HG02852 (cell line): ENCODE measurements at regions not wholly inside any gene's neighbourhood (a gene's known extent, or its start where the extent isn't known, plus 50 kb on each side); places are given as distances from the start of the nearest gene placed in this dataset.

ENCODE experiments used
- ATAC-seq: cut with Tn5 transposase; IDR thresholded peaks from one replicate; pipeline ENCODE4 v1.9.1; 2021; ENCODE audit warnings: mild to moderate bottlenecking, moderate library complexity; ENCODE audit not compliant: unreplicated experiment

DNA sequence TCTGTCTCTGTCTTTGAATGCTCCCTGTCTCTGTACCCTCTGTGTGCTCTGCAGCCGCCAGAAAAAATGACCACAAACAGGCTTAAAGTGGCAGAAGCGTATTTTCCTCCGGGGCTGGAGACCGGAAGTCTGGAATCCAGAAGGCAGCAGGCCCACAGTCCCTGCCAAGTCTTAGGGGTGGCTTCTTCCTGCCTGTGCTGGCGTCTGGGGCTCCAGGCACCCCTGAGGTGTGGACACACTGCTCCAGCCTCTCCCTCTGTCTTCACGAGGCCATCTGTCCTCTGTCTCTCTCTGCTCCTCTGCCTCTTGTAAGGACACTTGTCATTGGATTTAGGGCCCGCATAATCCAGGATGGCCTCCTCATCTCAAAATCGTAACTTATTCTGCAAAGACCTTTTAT is 298.4 kb upstream of the IRX4 start:
- no peak for ATAC-seq

DNA sequence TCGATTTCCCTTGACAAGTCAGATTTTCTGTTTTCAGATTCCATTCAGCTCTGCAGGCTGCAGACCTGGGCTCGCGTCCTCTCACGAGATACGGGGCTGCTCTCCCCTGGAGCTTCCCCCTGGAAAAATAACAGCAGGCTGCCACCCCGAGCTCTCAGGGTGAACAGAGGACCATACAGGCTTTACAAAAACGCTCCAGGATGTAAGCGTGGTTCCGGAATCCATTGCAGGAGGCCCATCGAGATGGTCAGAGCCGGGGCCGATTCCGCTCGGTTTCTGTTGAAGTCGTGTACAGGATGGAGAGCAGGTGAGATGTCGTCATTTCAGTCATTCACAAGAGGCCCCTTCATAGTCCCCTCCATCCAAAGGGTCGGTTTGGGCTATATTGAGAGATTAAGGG is 297.7 kb upstream of the IRX4 start:
- ATAC-seq = no peak

DNA sequence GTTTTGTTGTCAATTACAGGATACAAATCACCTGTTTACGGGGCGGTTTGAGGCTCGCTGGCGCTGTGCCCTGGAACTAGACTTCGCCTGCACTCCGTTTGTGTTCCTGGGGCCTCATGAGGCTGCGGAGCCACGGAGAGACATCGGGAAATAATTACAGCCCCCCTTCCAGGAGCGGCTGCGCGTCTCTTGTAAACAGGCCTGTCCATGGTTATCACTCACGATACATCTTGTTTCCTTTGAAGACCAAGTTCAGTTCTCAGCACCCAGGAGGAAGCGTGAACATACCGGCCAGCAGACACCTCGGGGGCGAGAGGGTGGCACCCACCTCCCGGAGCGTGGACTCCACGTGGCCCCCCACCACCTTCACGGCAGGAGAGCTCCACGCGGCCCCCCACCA is 297.1 kb upstream of the IRX4 start:
- ATAC-seq = no peak

DNA sequence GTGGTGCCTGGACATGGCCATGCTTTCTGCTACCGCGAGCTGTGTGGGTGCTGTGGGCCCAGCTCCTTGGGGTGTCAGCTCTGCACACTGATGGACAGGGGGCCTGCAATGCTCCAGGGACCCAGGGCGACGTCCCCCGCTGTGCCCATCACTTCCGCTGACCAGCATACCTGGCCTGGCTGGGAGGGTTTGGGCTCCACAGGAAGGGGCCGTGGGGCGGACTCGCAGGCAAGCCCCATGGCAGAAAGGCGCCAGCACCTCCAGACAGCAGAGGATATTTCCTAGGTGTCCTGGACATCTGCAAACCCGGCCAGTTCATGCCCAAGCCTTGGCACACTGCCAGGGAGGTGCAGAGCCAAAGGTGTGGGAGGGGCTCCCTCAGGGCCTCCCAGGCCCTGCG is 295.8 kb upstream of the IRX4 start:
- ATAC-seq = no peak

DNA sequence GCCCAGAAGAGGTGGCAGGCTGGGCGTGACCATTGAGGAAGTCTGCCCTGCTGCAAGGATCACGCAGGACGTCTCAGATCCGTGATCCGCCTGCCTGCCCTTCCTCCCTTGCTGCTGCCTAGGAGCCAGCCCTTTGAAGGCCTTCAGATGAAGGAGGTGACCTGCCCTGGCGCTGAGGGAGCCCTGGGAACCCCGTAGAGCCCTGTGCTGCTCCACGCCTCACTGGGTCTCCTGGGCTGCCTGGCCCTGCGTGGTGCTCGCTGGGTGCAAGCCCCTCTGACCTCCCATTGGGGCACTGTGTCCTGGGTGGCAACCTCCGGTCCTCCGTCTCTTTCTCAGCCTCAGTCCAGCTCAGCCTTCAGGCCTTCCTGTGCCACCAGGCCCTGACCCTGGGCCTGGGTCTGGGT is 295.3 kb upstream of the IRX4 start:
- no peak for ATAC-seq

DNA sequence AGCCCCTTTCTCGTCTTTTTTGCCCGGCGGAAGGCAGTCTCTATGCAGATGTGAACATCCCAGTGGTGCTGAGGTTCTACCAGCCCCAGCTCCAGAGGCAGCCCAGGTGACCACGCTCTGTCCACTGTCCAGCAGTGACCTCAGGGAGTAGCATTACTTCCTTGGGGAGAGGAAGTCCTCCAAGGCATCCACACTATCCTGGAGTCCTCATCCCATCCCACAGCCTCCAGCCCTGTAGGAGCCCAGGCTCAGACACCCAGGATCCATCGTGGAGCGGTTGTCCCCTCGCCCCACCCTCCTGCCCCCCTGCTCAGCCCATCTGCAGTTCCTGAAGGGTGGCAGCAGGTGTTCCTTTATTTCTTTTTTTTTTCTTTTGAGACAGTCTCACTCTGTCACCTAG is 294.5 kb upstream of the IRX4 start:
- ATAC-seq = no peak

DNA sequence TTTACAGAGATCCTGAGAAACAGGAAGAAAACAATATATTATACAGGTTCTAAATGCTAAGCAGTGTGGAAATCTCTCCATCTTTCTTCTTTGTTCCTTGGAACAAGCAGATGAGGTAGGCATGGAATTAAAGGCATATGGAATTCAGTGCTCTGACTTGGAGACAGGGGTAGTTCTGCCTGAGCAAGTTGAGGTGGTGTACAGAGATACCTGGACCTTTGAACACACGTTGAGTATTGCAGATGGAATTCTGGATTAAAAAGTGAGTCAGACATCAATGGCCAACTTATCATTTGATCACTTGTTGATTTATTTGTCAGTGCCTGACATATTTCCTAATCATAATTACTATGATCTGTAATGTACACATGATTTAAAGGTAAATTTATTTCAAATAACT is 293.9 kb upstream of the IRX4 start:
- no peak for ATAC-seq

DNA sequence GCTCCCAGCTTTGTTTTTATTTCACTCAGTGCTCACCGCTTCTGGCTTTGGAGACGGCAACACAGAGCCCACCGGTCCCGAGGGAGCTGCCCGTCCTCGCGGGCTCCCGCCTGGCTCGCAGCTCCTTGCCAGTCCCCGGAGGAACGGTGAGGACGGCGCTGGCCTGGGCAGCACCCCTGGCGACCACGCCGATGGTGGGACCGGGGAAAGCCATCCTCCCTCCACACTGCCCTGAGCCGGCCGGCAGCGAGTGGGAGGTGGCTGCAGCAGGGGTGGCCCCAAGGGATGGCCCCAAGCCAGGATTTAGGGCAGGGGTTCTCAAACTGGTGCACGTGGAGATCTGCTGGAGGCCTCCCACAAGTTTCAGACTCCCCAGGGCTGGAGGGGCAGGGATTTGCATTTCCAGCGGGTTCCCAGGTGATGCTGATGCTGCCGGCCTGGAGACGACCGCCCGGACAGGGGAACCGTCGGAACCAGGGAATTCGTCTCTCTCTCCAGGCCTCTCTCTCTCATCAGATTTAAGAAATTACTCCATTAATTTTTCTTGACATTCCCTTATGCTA is 293.2 kb upstream of the IRX4 start:
- no peak for ATAC-seq

DNA sequence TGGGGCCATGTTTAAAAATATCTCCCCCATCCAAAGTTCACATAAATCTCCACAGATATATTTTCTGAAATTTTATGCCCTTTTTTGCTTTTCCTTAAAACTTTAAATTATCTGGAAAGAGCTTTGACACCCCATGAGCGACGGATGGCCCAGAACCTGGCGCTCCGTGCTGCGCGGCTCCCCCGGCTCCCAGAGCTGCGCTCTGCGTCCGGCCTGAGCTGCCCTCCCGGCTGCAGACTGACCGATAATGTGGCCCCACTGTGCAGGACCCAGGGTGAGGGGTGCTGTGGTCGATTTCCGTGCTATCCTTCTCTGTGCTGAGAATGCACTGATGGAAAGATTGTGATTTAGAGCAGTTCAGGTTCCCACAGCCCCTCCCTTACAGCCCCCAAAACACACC is 292.3 kb upstream of the IRX4 start:
- ATAC-seq = no peak

DNA sequence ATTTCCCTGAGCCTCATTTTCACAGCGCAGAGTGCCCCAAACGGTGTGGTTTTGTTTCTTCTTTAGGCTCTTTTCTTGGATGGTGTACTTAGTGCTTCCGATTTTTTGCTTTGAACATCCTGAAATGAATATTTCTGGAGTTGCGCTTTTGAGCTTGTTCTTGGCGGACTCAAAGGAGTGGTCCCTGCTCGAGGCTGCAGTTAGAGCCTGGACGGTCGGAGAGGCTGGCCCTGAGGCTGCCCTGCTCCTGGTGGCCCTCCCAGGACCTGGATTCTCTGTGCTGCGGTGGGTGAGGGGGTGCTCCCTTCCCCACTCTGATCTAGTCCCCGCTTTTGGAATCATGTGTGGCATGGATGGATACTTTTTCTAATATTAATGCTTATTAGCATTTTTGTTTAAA is 291.8 kb upstream of the IRX4 start:
- no peak for ATAC-seq

DNA sequence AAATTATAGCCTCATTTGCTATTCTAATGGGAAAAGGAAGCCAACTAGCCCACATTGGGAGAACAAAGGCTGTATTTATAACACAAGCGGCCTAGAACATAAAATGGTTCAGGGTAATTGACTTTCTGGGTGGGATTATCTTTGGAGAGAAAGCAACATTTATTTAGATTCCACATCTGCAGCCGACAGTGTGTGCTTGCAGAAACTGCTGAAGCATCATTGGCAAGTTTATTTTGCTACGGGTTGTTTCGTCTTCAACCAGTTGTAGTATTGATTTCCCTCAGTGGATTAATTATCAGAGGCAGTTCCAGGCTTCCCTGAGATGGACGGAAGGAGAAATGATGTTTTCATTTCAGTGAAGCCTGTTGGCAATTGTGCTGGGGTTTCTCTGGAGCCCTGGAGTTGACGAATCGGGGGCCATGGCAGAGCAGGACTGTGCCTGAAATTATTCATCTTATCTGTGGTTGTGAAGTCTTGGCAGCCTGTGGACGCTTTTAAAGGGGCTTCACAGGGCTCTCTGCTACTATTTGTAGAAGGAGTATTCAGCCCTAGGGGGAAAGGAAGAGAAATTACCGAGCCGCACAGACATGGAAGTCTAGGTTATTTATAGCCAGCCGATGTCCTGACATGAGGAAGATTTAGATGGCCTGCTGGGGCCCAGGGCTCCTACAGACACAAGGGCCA is 290.6 kb upstream of the IRX4 start:
- no peak for ATAC-seq

DNA sequence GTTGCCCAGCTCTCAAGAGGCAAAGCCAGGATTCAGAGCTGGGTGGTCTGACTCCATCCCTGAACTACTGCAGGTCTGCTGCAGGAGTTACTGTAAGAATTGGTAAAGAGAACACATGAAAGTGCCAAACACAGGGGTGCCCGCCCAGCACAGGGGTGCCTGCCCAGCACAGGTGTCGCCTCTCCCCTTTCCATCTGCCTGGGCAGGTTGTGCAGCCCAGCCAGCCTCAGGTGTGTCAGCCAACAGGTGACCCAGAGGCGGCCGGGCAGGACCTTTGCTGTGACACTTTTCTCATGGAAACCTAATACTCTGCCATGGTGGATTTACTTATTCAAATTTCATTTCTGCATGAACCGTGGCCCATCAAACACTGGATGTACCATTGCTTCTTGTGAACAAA is 289.7 kb upstream of the IRX4 start:
- no peak for ATAC-seq

DNA sequence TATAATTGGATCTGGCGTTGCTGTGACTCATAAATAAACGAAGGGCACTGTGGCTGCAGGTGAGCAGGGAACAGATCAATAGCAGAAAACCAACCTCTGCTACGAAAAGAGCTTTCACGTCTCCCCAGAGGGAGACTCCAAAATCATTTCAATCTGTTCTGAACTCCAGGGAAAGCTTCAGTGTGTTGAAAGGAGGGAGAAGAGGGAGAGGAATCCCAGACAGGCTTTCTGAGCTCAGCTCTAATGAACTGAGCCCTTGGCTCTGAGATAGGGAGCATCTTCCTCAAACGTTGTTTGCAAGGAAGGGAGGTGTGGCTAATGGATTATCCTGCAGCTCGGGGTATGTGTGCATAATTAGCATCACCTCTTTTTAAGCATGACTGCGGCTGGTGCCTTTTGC is 288.0 kb upstream of the IRX4 start:
- no peak for ATAC-seq

DNA sequence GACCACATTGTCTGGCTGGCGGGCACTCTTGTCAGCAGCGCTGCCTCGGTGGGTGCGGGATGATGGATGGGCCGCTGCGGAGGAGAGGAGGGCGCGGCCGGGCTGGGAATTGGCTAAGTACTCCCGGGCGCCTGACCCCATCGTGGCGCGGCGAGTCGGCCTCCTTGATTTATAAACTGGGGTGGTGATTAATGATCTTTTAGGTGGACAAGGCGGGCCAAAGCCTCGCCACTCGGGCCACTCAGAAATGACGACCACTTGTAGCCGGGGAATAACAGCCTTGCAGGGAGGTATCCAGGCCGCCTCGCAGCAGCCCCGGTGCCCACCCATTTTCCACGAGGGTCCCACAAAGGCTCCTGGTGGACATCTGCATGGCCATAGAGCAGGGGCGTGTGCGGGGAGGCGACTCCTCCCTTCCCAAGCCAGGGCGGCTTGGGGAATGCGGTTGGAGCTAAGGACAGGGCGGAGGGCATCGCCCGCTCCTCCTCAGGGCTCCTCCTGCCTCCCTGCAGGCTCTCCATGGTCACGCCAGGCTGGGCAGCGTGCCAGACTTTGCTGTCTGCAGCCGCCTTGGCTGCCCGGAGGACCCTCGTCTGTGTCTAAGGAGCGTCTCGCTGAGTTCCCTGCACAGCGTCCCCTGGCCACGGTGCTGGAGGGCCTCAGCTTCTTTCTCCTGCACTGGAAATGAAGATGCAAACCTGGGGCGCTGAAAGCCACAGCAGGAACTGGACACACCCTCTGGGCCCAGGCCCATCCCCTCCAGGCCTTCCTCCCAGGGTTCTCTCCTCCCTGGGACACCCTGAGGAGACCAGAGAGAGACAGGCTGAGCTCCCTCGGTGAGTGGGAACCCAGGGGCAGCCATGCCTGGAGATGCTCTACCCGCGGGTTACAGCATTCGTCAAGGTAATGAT is 287.4 kb upstream of the IRX4 start:
- ATAC-seq = no peak

DNA sequence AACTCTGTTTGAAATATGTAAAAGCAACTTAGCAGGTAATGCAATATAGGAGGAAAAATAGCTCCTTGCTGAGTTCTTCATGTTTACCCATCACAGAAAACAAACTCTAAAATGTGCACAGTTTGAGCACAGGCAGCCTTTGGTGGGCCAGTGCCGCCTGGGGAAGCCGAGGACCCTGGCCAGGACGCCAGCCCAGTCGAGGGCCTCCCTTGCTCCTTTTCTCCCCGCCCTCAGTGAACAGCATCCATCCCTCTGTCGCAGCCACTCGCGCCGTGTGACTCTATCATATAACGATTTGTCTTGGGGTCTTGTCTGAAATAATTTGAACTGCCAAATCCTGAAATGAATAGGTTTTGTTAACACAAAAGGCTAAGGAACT is 286.7 kb upstream of the IRX4 start:
- ATAC-seq = no peak

DNA sequence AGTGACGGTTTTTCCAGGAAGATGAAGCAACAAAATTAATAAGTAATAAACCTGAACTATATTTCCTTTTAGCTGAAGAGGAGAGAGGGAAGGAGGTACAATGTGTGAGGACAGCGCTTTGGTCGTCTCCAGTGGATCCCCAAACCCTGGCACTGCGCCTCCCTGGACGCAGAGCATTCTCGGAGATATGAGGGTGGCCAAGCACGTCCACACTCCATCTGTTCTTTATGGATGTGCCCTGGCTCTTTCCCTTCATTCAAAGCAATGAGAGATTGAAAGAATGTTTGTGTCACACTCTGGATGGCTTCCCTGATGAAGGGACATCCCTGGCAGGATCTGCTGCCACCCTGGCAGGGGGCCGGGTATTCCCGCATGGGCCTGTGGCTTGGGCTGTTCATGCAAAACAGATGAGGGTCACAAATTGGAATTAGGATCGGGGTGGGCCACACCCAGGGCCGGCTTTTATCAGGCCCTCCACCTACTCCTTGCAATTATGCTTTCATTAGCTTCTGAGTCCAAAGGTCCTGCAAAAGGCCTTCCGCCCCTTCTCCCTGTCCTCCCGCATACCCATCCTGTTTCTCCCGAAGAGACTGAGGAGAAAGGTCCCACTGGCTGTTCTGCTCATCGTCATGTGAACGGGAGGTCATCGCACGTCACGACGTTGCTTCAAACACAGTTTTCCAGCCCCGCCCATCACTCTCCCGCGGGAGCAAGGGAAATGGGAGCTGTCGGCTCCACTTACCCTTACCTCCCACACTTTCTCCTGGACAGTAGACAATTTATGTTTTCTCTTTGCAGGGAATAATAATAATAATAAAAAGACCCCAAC is 286.1 kb upstream of the IRX4 start:
- no peak for ATAC-seq

DNA sequence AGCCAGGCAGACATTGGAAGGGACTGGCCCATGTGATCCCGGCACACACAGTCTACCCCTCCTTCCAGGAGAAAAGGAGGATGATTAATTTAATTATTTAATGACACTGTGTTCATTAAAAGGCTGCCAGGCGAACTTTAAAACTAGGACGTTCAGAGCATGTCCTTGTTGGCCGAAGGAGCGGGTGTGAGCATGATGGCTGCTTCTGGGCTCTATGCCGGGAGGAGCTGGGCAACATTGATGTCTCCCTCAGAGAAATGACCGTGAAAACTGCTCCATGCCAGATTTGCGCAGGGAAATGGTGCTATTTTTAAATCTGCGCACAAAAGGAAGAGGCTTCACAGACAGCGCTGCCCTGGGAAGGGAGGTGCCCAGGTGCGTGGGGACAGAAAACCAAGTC is 284.9 kb upstream of the IRX4 start:
- ATAC-seq = no peak

DNA sequence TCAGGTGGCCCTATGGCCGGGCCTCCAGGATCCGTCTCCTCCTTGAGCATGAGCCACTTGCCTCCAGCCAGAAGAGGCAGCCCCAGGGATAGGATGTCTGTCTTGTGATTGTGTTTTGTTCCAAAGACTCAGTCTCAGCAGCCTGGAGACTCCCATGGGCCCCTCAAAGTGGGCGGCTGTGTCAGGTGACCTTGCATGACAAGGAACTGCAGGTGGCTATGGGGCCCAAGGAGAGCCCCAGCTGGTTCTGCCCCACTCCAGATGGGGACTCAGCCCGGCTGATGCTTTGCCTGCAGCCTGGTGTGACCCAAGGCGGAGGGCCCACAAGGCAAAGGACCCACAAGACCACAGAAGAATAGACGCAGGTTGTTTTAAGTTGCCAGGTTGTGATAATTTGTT is 284.3 kb upstream of the IRX4 start:
- no peak for ATAC-seq

DNA sequence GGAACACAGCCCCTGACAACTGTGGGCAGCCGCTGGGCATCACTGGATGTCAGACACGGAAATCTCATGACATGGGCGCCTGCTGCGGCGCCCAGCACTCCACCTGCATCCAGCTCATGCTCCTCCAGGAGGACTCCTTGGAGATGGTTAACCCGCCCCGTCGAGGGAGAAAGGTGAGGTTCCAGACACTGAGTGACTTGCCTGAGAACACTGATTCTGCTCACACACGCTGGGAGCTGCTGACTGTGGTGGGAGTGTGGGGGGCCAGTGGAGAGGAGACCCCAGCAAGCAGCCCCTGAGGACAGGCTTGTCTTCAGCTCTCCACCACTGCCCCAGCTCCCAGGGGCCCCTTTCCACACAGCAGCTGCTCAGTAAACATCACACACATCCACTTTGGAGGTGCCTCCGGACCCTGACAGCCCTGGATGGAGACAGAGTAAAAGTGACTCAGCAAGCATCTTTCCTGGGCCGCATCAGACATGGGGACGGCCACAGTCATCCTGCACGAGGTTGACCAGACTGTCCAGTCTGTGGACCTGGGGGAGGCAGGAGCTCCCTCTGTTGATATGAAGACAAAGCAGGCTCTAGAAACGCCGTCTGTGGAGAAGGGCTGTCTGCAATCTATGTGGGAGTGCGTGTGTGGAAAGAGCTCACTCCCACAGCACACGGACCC is 283.7 kb upstream of the IRX4 start:
- no peak for ATAC-seq

DNA sequence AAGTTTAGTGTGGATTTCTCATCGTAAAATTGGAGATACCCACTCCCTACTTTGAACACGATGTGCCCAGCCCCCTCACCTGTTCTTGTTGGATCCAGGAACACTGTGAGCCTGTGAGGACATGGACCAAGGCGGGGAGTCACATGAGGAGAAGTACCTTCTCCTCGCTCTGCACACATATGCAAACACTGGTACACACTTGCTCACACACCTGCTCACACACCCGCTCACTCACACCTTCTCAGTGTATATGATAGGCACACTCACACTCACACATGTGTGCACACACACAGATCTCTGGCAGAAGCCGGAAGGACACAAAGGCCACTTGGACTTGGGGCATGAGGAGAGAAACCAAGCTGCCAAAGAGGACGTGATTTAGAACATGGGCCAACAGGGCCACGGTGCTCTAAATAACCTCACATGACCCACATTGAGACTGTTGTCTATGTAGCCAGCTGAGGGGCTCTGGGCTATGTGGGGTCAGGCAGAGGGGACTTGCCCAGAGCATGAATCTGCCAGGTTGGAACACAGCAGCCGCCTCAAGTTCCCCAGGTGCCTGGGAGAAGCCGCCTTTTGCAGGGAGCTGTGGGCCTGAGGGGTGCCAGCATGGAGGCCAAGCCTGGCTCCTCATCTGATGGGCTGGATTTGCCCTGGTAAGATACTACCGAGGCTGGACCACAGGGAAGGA is 283.0 kb upstream of the IRX4 start:
- ATAC-seq = no peak
